Psoas muscle (tissue), 7 donors: ENCODE measurements at regions not wholly inside any gene's neighbourhood (a gene's known extent, or its start where the extent isn't known, plus 50 kb on each side); places are given as distances from the start of the nearest gene placed in this dataset.

Source experiments
- ATAC-seq, 4 donors: fragments of 200-7000 bp; cut with Tn5 transposase; one replicate each; pipeline ENCODE4 v1.9.1; 2020; ENCODE audit warnings: moderate library complexity in 3 of 4, mild to moderate bottlenecking in 2 of 4
- DNase-seq, 2 donors: peaks; one replicate each; pipeline ENCODE4 v3.0.0-alpha.2; 2020
- H3K27ac ChIP-seq: fragments of 200-600 bp; one replicate; pipeline ENCODE4 v1.8.0; 2022
- H3K27me3 ChIP-seq, 3 donors: fragments of 200-600 bp in 1 of 3; one replicate each; pipeline versions ENCODE4 v1.6.1 to v1.8.0; 2013 to 2022; ENCODE audit warnings: low read length in 2 of 3, mild to moderate bottlenecking in 2 of 3, moderate library complexity in 1 of 3; ENCODE audit not compliant: insufficient read depth in 3 of 3
- H3K36me3 ChIP-seq, 2 donors: fragments of 200-600 bp in 1 of 2; one replicate each; pipeline versions ENCODE4 v1.6.1 to v1.8.0; 2013 to 2022; ENCODE audit warnings: low read depth in 1 of 2, mild to moderate bottlenecking in 1 of 2, moderate library complexity in 1 of 2; ENCODE audit not compliant: insufficient read depth in 1 of 2
- H3K4me1 ChIP-seq: fragments of 200-600 bp; one replicate; pipeline ENCODE4 v1.8.0; 2022
- H3K4me3 ChIP-seq: fragments of 200-600 bp; one replicate; pipeline ENCODE4 v1.8.0; 2022; ENCODE audit warnings: mild to moderate bottlenecking
- H3K9me3 ChIP-seq: fragments of 200-600 bp; one replicate; pipeline ENCODE4 v1.8.0; 2022
- WGBS, 3 donors: extraction: QIAGEN DNeasy Blood & Tissue Kit; methylation state at CpG; one replicate each; pipeline versions ENCODE4 v1.1.6 to v1.1.7; 2013; 5-methylcytosine and 5-hydroxymethylcytosine counted together
- intact Hi-C, 2 donors: fragments of 100-400 bp; cut with DNase I; formaldehyde crosslinking; loops; one replicate each; pipeline versions ENCODE4 v1.11.0 to v1.14.2; 2022
- TF ChIP-seq, protein P1 (sequence below): fragments of 200-600 bp; IDR thresholded peaks from one replicate; pipeline ENCODE4 v1.8.0; 2022; ENCODE audit warnings: antibody characterized with exemption
- donor health status: healthy with polysubstance abuse.
- donor health status: DM: no; HTN: no; CAD: no; lungs with moderate emphysema.
- donor health status: Bipolar disorder and iron deficiency.
- donor health status: healthy.
- donor health status: DM: yes; HTN: yes; CAD: no.
- donor health status: DM: no; HTN: no; CAD: no.
- donor health status: DM: yes; HTN: yes; CAD: no.

DNA sequence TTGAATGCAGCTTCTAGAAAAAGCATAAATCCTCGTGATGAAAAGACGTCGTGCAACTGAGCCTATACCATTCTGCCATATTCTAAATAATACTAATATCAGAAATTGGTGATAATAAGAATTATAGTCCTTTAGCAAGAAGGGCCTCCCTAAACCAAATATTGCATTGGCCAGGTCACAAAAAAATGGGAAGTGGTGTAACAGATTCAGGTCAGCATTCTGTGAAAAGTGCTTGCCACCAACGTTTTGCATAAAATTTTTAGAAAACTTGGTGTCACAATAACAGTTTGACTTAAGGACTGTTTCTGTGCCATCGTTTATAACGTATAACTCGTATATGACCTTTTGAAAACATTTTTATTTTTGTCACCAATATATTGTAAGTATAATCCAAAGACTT, 603.6 kb downstream of the CPS1 start:
- H3K4me3 ChIP-seq = no peak overlapping the region
- intact Hi-C loops = loop anchor here (5.0 to 10.0 kb wide), 2 partner anchors 73 to 545 kb away; no protein-coding TSS in a partner anchor
- ATAC-seq (no peak), DNase-seq (no peak)
- no peaks in the 10 kb centered on the region for H3K9me3 ChIP-seq
- WGBS, 3 donors = 77 to 92% (median 81%) methylated on average over 7 of the region's 7 CpGs
- H3K27ac ChIP-seq = no peak overlapping the region
- no peaks in the 10 kb centered on the region for H3K4me1 ChIP-seq
- no peaks in the 10 kb centered on the region for H3K27me3 ChIP-seq
- TF ChIP-seq, protein P1, sequence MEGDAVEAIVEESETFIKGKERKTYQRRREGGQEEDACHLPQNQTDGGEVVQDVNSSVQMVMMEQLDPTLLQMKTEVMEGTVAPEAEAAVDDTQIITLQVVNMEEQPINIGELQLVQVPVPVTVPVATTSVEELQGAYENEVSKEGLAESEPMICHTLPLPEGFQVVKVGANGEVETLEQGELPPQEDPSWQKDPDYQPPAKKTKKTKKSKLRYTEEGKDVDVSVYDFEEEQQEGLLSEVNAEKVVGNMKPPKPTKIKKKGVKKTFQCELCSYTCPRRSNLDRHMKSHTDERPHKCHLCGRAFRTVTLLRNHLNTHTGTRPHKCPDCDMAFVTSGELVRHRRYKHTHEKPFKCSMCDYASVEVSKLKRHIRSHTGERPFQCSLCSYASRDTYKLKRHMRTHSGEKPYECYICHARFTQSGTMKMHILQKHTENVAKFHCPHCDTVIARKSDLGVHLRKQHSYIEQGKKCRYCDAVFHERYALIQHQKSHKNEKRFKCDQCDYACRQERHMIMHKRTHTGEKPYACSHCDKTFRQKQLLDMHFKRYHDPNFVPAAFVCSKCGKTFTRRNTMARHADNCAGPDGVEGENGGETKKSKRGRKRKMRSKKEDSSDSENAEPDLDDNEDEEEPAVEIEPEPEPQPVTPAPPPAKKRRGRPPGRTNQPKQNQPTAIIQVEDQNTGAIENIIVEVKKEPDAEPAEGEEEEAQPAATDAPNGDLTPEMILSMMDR = no peak
- H3K36me3 ChIP-seq = no peaks in the 10 kb centered on the region

DNA sequence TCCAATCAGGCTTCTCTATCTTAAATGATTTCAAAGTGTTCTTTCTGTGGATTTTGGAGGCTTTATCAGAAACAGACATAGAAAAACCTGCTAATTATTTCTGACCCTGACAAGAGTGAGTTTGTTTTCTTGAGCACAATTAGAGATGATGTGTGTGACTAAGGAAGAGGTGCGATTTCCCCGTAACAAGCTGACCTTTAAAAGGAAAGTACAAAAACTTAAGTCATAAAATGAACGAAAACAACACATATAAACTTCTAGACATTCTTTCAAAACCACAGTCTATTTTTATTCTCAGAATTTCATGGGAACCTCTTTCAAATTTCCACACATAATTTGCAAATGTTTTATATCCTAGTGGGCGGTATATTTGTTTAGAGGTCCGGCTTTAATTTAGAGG, 604.8 kb downstream of the CPS1 start:
- TF ChIP-seq, protein P1 = no peak
- no peaks in the 10 kb centered on the region for H3K4me1 ChIP-seq
- no peak for DNase-seq
- H3K27ac ChIP-seq = no peak overlapping the region
- no peak for ATAC-seq
- H3K4me3 ChIP-seq = no peak overlapping the region
- H3K9me3 ChIP-seq = no peaks in the 10 kb centered on the region
- whole genome bisulfite sequencing, 3 donors = 57 to 62% (median 59%) methylated on average over 5 of the region's 5 CpGs
- H3K36me3 ChIP-seq = no peaks in the 10 kb centered on the region
- intact Hi-C loops = no loop called here
- no peaks in the 10 kb centered on the region for H3K27me3 ChIP-seq

DNA sequence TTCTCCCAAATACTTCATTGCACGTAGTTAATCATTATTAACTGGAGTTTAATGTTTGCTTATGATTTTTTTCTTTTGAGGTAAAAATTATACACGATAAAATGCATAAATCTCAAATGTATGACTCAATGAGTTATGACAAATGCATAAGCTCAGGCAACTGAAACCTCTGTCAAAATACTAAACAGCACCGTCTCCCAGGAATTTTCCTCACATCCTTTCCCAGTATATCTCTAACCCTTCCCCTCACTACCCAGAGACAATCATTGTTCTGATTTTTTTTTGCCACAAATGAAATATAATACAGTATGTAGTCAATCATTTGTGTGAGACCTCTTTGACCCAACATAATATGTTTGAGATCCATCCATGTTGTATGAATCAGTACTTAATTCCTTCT, 606.5 kb downstream of the CPS1 start:
- Histone ChIP-seq H3K4me3 (no peak overlapping the region), H3K9me3 (no peaks in the 10 kb centered on the region), H3K27me3 (no peaks in the 10 kb centered on the region), H3K36me3 (no peaks in the 10 kb centered on the region), H3K4me1 (no peaks in the 10 kb centered on the region), H3K27ac (no peak overlapping the region)
- TF ChIP-seq, protein P1 = no peak
- DNase-seq (no peak), ATAC-seq (no peak)
- 71 to 78% (median 75%) methylated on average over 3 of the region's 3 CpGs for WGBS, 3 donors
- intact Hi-C loops = no loop called here

DNA sequence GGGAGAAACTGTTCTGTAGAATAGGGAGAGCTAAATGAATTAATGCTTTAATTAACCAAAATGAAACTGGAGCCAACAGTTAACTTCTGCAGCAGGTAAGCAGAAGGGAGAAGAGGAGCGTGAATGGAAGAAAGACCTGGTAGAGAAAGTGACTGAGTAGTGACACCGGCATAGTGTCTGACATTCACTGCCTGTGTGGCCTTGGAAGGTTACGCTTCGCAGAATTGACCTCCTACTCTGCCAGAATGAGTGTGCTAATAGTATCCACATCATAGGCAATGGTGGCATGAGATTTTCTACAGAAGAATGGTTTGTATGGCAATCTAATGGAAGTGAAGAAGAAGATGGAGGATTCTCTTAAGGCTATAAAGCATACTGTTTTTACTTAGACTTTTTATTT, 614.4 kb downstream of the CPS1 start:
- no peaks in the 10 kb centered on the region for H3K4me1 ChIP-seq
- 84 to 92% (median 87%) methylated on average over 4 of the region's 4 CpGs for WGBS, 3 donors
- no peak for ATAC-seq
- H3K27ac ChIP-seq = no peak overlapping the region
- TF ChIP-seq, protein P1 = no peak
- H3K9me3 ChIP-seq = no peaks in the 10 kb centered on the region
- intact Hi-C loops = no loop called here
- H3K4me3 ChIP-seq = no peak overlapping the region
- H3K27me3 ChIP-seq = no peaks in the 10 kb centered on the region
- no peak for DNase-seq
- no peaks in the 10 kb centered on the region for H3K36me3 ChIP-seq

DNA sequence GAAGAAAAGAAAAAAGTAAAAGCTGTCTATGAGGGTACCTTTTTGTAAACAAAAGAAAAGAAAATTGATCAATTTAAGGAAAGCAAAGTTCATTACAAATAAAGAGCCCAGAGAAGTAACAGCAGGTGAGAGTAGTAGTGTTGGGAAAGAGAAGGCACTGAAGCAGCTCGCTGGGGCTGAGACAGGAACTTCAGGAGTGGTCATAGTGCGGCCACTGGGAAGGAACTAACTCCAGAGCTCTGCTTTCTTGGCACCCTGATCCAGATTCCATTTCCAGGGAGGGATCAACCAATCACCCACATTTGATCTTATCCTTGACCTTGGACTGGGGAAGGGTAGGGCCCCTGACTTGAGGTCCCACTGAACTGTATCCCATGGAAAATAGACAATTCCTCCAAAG, 617.6 kb downstream of the CPS1 start:
- DNase-seq (no peak), ATAC-seq (no peak)
- intact Hi-C loops = no loop called here
- TF ChIP-seq, protein P1 = no peak
- H3K27ac ChIP-seq = no peak overlapping the region
- no peak overlapping the region for H3K4me3 ChIP-seq
- H3K36me3 ChIP-seq = no peaks in the 10 kb centered on the region
- H3K9me3 ChIP-seq = no peaks in the 10 kb centered on the region
- H3K4me1 ChIP-seq = no peaks in the 10 kb centered on the region
- H3K27me3 ChIP-seq = no peaks in the 10 kb centered on the region
- WGBS, 3 donors = 66 to 90% (median 80%) methylated on average over 2 of the region's 2 CpGs
